ENCODE measurements at regions not wholly inside any gene's neighbourhood (a gene's known extent, or its start where the extent isn't known, plus 50 kb on each side); places are given as distances from the start of the nearest gene placed in this dataset.
"Not testable (repeated sequence)": the region's sequence is repeated elsewhere in the genome, so short reads cannot be mapped to it uniquely, and the experiment has no call there.

DNA sequence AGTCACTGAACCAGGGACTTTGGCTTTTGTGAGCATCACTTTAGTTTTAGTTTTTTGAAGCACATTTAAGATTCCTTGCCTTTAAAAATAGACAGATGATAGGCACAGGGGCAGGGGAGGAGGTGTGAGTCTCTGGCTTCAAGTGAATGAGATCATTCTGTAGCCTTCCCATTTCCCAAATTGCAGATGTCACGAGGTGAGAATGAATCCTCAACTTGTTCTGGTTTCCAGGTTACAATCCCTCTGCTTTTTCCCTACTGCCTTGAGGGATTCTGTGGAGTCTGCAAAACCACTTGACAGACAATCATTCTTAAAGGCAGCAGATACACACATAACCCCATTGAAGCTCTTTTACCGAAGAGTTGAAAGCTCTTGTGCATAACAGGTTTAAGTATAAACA lies 332.4 kb downstream of the DMAC1 start:
- no peak for DNase-seq (ENCODE audit: low read depth)

DNA sequence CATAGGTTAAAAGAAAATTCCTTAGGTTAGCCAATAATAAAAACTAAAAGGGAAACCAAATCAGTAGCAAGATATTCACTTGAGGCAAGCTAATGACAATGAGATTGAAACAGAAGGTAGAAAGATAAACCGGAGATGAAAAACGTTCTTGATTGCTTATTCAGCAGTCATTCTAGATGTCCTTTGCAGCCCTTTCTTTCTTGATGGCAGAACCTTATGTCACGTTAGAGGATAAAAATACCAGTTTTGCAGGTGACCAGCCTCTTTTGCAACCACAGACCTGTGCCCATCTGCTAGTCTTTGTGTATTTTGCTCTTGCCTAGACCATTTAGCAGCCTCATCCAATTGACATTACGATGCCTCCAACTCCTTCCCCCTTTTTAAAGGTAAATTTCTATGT lies 337.8 kb downstream of the DMAC1 start:
- no peak for DNase-seq (ENCODE audit: low read depth)

DNA sequence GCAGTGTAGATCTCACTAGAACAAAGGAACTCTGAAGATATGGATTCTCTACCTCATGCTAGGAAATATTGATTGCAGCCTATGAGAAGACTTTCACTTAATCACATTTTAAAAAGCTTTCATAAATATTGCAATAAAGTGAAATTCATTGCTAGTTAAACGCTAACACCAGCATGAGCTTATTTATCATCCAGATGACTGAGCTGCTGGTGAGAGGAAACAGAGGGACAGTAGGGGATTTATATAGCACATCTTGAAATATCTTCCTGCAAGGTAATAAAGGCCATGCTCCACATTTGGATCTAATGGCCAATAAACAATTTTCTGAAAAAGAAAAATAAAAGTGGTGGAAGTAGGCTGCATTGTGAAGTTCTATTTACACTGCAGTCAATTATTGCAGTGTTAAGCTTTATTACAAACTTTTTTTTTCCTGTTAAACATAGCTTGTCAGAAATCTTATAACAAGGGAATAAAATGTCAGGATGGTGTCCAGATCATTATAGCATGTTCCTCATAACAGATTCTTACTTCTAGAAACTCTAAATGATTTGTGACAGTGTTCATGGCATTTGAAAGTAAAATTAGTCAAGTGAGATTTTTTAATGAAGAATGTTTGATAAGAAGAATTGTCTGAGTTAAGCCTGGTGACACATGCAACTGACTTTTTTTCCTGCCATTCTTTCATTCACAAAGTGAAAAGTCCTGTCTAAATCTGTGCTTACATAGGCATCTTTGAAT lies 342.6 kb downstream of the DMAC1 start:
- no peak for DNase-seq (ENCODE audit: low read depth)

DNA sequence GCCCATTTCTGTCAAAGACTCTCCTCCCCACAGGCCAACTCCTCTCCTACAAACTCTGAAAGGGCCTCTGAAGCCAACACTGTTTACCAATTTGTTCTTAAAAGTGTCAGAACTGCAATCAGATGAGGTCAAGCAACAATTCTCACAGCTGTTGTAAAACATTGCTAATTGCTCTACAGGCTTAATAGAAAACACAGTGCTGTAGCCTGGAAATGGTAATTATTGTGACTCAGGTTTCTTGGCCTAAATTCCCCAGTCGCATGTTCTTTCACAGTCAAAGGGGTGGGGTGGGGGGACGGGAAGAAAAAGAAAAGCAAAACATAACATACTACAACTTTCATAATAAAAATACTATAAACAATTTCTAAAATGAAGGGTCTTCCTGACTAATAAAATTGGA lies 343.2 kb downstream of the DMAC1 start:
- DNase-seq (ENCODE audit: low read depth) = no peak

DNA sequence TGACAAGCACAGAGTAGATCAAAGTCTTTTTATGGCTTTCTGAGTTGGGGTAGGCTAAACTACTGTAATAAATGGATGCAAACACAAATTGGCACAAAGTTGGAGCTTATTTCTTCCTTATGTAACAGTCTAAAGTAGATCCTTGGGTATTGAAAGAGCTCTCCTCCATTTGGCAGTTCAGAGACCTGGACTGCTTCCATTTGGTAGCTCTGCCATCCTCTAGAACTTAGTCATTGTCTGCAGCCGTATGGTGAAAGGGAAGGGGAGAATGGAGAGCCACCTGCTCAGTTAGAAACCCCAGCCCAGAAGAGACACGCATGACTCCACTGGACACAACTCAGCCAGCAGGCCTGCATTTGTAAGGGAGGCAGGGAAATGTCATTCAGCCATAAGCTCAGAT lies 345.0 kb downstream of the DMAC1 start:
- DNase-seq (ENCODE audit: low read depth) = no peak

DNA sequence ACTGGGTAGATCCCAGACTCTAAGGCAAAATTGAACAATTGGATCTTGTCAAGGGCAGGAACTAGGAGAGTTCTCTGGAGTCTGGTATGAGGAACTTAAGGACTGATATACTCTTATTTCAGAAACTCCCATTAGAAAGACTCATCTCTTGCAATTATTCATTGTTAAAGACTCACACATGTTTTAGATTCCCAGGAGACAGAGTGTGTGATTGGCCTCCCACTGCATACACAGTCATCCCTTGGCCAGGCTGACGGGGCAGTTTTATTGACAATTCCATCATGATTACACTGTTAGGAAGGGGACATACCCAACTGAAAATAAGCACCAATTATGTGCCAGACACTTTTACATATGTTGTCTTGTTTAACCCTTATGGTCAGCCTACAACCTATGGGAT lies 347.2 kb downstream of the DMAC1 start:
- DNase-seq (ENCODE audit: low read depth) = no peak

DNA sequence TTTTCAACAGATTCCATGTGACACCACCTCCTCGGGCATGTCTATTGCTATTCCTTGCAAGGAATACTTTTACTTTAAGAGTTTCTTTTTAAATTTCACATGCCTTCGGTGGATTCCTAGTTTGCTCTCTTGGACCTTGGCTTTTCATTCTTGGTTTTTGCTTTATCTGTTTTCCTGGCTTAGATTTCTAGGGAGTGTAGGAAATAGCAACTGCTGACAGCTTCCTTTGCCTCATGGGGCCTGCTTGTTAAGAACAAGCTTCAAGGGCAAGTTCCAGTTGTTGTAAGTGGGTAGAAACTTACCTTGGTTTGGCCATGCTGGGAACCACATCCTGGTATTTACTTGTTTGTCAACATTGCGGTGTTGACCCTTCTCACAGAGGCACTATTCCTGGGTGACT lies 348.5 kb downstream of the DMAC1 start:
- no peak for DNase-seq (ENCODE audit: low read depth)

DNA sequence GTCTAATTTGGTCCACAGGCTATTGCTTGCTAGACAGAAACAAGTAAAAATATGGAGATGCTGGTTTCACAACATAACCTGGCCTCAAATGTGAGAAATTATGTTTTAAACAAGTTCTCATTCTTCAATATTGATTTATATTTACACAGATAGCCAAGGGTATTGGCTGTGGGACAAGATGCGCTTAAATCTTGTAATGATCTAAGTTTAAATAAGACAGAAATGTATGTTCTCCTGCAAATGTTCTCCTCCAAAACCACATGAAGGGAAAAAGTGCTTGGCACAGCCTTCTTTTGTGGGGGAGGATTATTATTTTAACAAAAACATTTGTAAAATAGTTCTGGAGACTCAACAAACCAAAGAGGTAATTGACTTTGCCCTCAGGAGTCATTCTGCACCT lies 356.0 kb downstream of the DMAC1 start:
- no peak for DNase-seq (ENCODE audit: low read depth)

DNA sequence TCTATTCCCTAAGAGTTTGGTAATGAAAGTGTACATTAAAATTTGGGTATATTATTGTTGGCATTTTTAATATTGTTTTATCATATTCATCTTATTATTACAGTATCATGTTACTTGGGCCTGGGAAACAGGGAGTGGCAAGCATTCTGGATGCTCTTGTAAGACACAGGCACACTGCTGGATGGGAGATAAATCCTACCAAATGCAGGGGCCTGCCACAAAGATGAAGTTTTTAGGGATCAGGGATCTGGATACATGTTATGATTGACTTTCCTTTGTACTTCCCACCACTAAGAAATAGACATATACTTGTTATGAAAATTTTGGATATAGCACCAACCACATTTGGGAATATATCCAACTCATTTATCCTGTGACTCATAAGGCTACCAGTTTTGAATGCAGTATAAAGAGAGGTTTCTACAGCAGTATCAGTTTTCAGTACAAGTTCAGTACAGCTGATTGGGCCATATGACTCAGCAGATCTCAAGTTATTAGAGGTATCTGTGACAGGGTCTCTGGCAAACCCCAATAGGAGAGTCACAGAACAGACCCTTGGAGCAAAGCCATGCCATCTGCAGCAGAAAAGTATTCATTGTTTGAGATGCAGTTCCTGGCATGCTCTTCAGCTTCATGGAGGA lies 360.1 kb downstream of the DMAC1 start:
- no peak for DNase-seq (ENCODE audit: low read depth)

DNA sequence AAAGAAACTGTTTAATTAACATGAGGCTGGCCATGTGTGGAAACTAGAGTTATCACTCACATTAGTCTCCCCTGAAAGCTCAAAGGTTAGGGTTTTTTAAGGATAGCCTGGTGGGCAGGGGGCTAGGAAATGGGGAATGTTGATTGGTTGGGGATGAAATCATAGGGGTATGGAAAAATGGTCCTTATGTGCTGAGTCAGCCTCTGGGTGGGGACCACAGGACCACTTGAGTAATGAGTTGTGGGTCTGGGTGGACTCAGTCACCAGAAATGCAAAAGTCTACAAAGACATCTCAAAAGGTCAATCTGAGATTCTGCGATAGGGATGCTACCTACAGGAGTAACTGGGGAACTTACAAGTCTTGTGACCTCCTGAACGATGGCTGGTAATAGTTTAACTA lies 362.8 kb downstream of the DMAC1 start:
- DNase-seq (ENCODE audit: low read depth) = no peak

DNA sequence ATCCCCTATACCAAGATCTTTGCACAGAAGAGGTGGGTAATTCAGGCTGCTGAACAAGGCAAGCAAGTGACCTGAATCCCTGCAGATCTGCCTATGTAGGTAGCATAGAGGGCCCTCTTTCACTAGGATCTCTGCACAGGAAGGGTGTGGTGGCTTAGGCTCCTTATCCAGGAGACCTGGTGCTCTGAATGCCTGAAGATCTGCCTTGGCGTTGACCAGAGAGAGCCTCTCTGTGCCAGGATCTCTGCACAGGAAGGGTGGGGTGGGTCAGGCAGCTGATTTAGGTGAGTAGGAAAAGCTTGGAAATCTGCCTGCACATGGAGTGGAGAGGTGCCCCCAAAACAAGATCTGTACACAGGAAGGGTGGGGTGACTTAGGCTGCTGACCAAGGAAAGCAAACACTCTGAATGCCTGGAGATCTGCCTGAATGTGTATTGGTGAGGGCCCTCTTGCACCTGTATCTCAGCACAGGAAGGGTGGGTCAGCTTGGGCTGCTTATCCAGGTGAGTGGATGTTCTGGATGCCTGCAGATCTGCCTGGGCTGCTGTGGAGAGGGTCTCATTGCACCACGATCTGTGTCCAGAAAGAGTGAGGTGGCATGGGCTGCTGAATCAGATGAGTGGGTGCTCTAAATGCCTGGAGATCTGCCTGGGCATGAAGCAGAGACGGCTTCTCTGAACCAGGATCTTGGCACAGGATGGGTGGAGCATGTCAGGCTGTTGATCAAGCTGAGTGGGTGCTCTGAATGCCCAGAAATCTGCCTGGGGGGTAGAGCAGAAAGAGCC lies 365.9 kb downstream of the DMAC1 start:
- no peak for DNase-seq (ENCODE audit: low read depth)

DNA sequence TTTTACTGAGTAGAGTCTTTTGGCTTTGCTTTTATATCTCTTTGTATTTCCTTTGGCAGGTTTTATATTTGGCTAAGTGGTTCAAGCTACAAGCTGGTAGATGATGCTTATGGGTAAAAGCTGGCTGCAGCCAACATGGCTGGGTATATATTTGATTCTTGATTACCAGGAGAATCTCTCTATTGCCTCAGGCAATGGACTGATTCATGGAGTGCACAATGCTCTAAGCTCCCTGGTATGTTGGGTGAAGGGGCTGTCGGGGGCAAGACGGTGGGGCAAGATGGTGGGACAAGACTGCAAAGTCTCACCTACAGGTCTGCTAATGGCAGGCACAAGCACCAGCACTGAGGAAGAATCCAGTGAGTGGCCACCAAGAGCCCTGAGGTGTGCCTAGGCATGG lies 366.6 kb downstream of the DMAC1 start:
- DNase-seq (ENCODE audit: low read depth) = no peak

DNA sequence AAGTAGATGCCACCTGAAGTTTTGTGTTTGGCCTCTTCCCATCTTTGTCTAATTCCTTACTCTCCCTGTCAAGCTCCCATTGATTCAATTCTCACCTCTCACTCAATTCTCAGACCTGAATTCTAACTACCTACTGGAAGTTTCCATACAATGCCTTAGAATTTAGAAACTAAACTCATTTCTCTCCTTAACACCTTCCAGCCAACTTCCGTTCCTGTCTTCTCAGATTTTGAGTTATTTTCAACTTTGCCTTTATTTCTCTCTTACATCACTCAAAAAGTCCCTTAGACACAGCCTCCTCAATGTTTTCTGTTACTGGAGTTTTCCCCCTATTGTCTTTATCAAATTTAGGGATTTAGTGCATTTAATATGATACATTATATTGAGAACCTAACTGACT lies 382.2 kb downstream of the DMAC1 start:
- not testable (repeated sequence) for DNase-seq (ENCODE audit: low read depth)

DNA sequence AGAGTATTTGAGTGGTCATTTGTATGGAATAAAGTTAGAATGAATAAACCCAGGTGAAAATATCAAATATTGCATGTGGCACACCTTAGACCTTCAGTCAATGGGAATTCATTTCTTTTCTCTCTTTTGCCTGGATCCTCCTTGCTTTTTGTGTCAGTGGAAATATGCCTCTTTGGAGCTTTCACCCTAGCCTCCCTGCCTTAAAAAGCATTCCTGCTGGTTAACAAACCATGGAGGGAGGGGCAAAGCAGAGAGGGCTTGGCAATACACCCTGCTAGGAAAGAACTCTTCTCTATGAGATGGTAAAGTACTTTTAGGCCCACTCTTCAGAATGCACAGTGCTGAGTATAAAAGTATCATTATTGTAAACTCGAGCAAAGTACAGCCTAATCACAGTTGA lies 383.7 kb downstream of the DMAC1 start:
- no peak for DNase-seq (ENCODE audit: low read depth)

DNA sequence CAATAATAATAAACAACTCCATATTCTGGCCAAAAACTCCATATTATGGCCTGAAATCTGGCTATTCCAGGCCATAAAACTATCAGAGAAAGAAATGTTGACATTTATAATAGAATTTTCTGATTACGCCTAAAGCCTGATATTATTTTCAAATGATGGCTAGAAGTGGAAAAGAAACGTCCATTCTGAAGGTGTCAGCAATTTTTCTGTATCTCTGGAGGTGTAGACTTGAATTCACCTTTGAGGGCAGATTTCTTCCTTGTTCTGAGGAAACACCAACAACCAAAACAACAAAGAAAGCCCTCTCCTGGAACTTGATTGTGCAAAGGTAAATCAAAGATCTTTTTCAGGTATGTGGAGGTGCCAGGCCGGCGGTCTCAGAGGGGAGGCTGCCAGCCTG lies 390.7 kb downstream of the DMAC1 start:
- no peak for DNase-seq (ENCODE audit: low read depth)

DNA sequence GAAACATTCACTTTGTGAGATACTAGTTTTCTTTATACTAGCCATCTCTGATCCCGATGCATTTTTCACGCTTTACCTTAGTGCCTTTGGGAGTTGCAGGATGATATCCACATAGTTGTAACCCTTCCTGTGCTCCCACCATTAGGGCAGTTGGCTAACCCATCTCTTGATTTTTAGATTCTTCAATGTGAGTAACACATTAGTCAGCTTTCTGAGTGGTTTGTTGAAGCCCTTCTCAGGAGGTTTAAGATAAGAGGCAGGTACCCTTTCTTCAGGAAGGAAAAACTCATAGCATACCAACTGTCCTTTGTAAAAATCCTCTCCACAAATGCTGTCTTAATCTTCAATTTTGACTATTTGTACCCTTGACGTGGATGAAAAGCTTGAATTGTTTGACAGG lies 392.3 kb downstream of the DMAC1 start:
- no peak for DNase-seq (ENCODE audit: low read depth)

DNA sequence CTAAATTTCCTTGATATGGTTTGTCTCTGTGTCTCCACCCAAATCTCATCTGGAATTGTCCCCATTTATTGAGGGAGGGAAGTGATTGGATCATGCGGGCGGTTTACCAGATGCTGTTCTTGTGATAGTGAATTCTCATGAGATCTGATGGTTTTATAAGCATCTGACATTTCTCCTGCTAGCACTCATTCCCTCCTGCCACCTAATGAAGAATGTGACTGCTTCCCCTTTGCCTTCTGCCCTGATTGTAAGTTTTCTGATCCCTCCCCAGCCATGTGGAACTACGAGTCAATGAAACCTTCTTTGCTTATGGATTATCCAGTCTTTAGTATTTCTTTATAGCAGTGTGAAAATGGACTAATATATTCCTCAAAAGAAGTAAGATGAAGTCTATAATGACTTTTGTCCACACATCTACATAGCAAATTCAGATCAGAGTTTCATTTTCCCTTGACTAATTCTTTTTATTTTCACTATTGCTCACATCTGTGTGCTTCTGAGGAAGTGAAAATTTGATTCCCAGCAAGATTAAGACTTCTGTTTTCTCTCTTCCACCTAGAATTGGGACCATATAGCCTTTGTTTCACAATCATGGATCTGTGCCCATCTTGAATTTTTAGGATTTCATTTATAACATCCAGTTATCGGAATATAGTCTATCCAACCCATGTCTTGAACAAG lies 393.5 kb downstream of the DMAC1 start:
- DNase-seq (ENCODE audit: low read depth) = no peak

DNA sequence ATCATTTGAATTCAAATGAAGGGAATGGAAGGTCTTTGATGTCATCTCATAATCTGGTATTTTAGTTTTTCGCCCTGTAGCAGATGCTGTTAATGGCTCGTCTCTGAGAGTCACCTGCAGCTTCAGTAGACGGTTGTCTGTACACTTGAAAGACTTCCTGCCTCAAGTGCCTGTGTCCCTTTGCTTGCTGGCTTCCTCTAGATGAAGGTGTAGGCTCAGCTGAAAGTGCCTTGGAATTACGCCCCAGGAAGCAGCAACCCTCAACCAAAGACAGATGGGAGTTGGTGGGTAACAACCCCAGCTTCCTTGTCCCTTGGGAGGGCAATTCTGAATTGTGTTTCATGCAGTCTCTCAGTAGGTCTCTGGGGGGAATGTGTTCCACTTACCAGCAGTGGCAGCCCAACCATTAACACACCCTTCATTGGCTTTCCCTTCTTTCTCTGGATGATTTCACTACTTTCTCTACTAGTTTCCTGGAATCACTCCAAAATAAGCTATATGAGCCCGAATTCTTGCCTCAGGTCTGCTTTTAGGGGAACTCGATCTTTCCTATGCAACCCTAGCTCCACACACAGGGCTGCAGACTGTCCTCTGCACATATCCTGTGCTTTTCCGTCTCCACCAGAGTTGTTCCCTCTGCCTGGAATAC lies 395.6 kb downstream of the DMAC1 start:
- no peak for DNase-seq (ENCODE audit: low read depth)

DNA sequence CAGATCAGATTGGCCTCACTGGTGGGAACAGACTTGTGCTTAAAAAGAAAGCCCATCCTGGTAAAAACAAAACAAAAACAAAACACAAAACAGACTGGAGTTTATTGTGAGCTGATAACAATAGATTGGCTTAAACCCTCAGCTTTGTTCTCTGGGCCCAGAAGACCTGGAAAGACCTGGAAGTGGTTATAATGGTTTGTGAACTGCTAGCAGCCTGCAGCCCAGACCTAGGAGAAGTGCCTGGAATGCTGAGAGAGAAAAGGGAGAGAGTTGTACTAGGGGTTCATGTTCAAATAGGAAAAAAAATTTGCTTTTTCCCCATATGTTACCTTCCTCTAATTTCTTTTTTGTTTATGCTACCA lies 396.6 kb downstream of the DMAC1 start:
- no peak for DNase-seq (ENCODE audit: low read depth)

DNA sequence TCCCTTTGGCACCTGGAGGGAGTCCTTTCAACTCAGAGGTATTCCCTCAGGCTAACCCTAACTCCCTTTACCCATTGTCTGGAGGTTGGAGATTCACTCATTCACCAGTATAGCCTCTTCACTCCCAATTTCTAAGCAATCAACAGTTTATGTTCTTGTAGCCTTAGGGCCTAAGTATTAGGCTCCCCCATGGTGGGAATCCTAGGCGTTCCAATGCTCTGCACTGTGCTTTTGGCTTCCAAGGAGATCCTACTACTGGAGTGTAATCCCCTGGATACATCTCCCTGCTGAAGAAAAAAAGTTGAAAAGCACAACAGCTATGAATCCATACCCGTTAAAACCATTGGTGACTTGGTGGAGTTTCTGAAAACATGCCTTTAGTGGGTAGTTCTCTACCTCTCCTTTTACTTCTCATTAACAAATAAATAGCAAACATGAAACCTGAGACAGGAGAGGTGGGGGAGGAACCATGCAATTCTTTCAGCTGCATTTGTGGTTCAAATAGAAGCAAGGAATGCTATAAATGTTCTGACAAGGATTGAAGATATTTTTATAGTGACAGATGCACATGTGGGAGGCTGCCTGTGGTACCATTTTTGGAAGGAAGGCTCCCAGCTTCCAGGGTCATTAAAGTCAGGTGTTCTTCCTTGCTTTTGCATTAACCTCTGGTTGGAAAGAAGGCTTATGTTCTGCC lies 397.1 kb downstream of the DMAC1 start:
- no peak for DNase-seq (ENCODE audit: low read depth)

DNA sequence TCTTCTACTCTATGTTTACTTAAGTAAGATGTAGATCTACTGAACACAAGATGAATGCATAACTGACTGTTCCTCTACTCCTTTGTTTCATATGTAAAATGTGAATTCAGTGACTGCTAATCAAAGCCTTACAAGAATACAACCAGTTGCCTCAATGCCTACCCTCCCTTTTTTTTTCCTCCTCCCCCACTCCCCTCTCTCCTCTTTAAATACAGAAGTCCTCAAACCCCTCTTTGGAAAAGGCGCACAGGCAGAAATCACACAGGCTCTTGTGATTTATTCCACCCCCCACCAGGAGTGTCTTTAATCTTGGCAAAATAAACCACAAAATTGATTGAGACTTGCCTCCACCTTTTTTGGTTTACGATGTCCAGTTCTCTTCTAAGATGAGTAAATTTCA lies 398.5 kb downstream of the DMAC1 start:
- no peak for DNase-seq (ENCODE audit: low read depth)
